GM19324 (cell line): ENCODE measurements at regions not wholly inside any gene's neighbourhood (a gene's known extent, or its start where the extent isn't known, plus 50 kb on each side); places are given as distances from the start of the nearest gene placed in this dataset.
"Not testable (repeated sequence)": the region's sequence is repeated elsewhere in the genome, so short reads cannot be mapped to it uniquely, and the experiment has no call there.

ENCODE experiments used
- ATAC-seq: cut with Tn5 transposase; IDR thresholded peaks from one replicate; pipeline ENCODE4 v1.9.1; 2021; ENCODE audit warnings: mild to moderate bottlenecking, moderate library complexity; ENCODE audit not compliant: unreplicated experiment, low FRiP score

- not testable (repeated sequence) for ATAC-seq
Observed at GRCh38 chr7:19549246-19549645, 159.6 kb downstream of the POLR1F start.

- no peak for ATAC-seq
Observed at GRCh38 chr7:19537942-19538401, 170.9 kb downstream of the POLR1F start.

GRCh38 chr7:19533266-19533665 is 175.6 kb downstream of the POLR1F start:
- ATAC-seq, result no peak

GRCh38 chr7:19530852-19531251 is 178.0 kb downstream of the POLR1F start:
- no peak for ATAC-seq

GRCh38 chr7:19530261-19530660 is 178.6 kb downstream of the POLR1F start:
- ATAC-seq, result no peak

- no peak for ATAC-seq
Observed at GRCh38 chr7:19526639-19527038, 182.2 kb downstream of the POLR1F start.

GRCh38 chr7:19522486-19522885 is 186.4 kb downstream of the POLR1F start:
- ATAC-seq, result no peak

- no peak for ATAC-seq
Observed at GRCh38 chr7:19520392-19520791, 188.4 kb downstream of the POLR1F start.

- ATAC-seq, result no peak
Observed at GRCh38 chr7:19519443-19520021, 189.3 kb downstream of the POLR1F start.

- not testable (repeated sequence) for ATAC-seq
Observed at GRCh38 chr7:19517546-19517945, 191.3 kb downstream of the POLR1F start.

GRCh38 chr7:19508821-19509220 is 200.0 kb downstream of the POLR1F start:
- no peak for ATAC-seq

- no peak for ATAC-seq
Observed at GRCh38 chr7:19508124-19508523, 200.7 kb downstream of the POLR1F start.

- no peak for ATAC-seq
Observed at GRCh38 chr7:19491821-19492452, 216.9 kb downstream of the POLR1F start.

- no peak for ATAC-seq
Observed at GRCh38 chr7:19491371-19491770, 217.5 kb downstream of the POLR1F start.

- no peak for ATAC-seq
Observed at GRCh38 chr7:19489162-19489820, 219.5 kb downstream of the POLR1F start.

- no peak for ATAC-seq
Observed at GRCh38 chr7:19488056-19488455, 220.8 kb downstream of the POLR1F start.

GRCh38 chr7:19482628-19483027 is 226.2 kb downstream of the POLR1F start:
- no peak for ATAC-seq

GRCh38 chr7:19480383-19480782 is 228.5 kb downstream of the POLR1F start:
- no peak for ATAC-seq

GRCh38 chr7:19470031-19470430 is 238.8 kb downstream of the POLR1F start:
- no peak for ATAC-seq

- no peak for ATAC-seq
Observed at GRCh38 chr7:19465861-19466260, 243.0 kb downstream of the POLR1F start.

- ATAC-seq, result no peak
Observed at GRCh38 chr7:19464751-19465150, 244.1 kb downstream of the POLR1F start.

GRCh38 chr7:19464241-19464640 is 244.6 kb downstream of the POLR1F start:
- no peak for ATAC-seq
